SK-N-SH (cell line): ENCODE measurements at regions not wholly inside any gene's neighbourhood (a gene's known extent, or its start where the extent isn't known, plus 50 kb on each side); places are given as distances from the start of the nearest gene placed in this dataset.

Experiments
- CTCF ChIA-PET: fragments of 300-600, 350-600 bp; formaldehyde crosslinking; extraction: SDS; loops from one replicate; lab custom pipeline; 2021; lab: Yijun Ruan, JAX
- POLR2A ChIA-PET: fragments of 350-600 bp; sonication (Branson Sonifier 250); formaldehyde crosslinking; extraction: SDS; loops from one replicate; lab custom pipeline; 2020; ENCODE audit warnings: antibody characterized with exemption, inconsistent platforms; lab: Yijun Ruan, JAX
- DNase-seq: peaks from one replicate; pipeline ENCODE4 v3.0.0; 2012
- H2AFZ ChIP-seq: fragments of 200-600 bp; sonication (generic); 2 replicates; pipeline ENCODE4 v1.8.1; 2016; ENCODE audit warnings: antibody characterized with exemption, mild to moderate bottlenecking, low read depth
- H3F3A ChIP-seq: fragments of 200-600 bp; sonication (generic); replicated peaks from 2 replicates; pipeline ENCODE3; 2016; ENCODE audit warnings: antibody characterized with exemption, mild to moderate bottlenecking; ENCODE audit not compliant: insufficient read depth
- H3K27ac ChIP-seq, 2 experiments: fragments of 200-500 bp in 1 of 2; fragments of 200-600 bp in 1 of 2; sonication (Bioruptor generic) in 1 of 2; sonication (generic), shearing (Covaris generic) in 1 of 2; 2 replicates each; pipeline versions ENCODE4 v1.5.1 to v1.6.1; 2014 to 2016; ENCODE audit warnings: low read depth in 2 of 2, inconsistent platforms in 1 of 2, low read length in 1 of 2, mild to moderate bottlenecking in 1 of 2, mixed read lengths in 1 of 2
- H3K27me3 ChIP-seq: fragments of 200-600 bp; sonication (generic), shearing (Covaris generic); 2 replicates; pipeline ENCODE4 v1.6.1; 2016; ENCODE audit warnings: mixed run types; ENCODE audit not compliant: insufficient read depth
- H3K36me3 ChIP-seq, 2 experiments: fragments of 200-500 bp in 1 of 2; fragments of 200-600 bp in 1 of 2; sonication (Bioruptor generic) in 1 of 2; sonication (generic) in 1 of 2; replicated peaks in 1 of 2; 2 replicates each; pipeline versions ENCODE3 to v1.5.1; 2014 to 2016; ENCODE audit warnings: low read length in 1 of 2, mild to moderate bottlenecking in 1 of 2; ENCODE audit not compliant: insufficient read depth in 2 of 2, control insufficient read depth in 1 of 2
- H3K4me1 ChIP-seq, 2 experiments: fragments of 200-500 bp in 1 of 2; fragments of 200-600 bp in 1 of 2; sonication (Bioruptor generic) in 1 of 2; sonication (generic), shearing (Covaris generic) in 1 of 2; 2 replicates each; pipeline versions ENCODE4 v1.5.1 to v1.6.1; 2014 to 2016; ENCODE audit warnings: low read depth in 1 of 2, low read length in 1 of 2, mixed run types in 1 of 2; ENCODE audit not compliant: insufficient read depth in 2 of 2, control insufficient read depth in 1 of 2
- H3K4me2 ChIP-seq: fragments of 200-600 bp; sonication (generic), shearing (Covaris generic); 2 replicates; pipeline ENCODE4 v1.6.1; 2017; ENCODE audit warnings: mixed run types
- H3K4me3 ChIP-seq, 2 experiments: fragments of 200-500 bp in 1 of 2; fragments of 200-600 bp in 1 of 2; sonication (Bioruptor generic) in 1 of 2; sonication (generic), shearing (Covaris generic) in 1 of 2; 2 replicates each; pipeline versions ENCODE4 v1.5.1 to v1.8.1; 2014 to 2016; ENCODE audit warnings: low read depth in 2 of 2, inconsistent platforms in 1 of 2, low read length in 1 of 2, mild to moderate bottlenecking in 1 of 2, mixed read lengths in 1 of 2, moderate library complexity in 1 of 2
- H3K79me2 ChIP-seq: fragments of 200-600 bp; sonication (generic); 2 replicates; pipeline ENCODE4 v1.8.1; 2017; ENCODE audit warnings: mild to moderate bottlenecking; ENCODE audit not compliant: insufficient read depth
- H3K9ac ChIP-seq: fragments of 200-600 bp; sonication (generic); 2 replicates; pipeline ENCODE4 v1.6.1; 2017; ENCODE audit warnings: mixed run types
- H3K9me2 ChIP-seq: fragments of 200-600 bp; sonication (generic); 2 replicates; pipeline ENCODE4 v1.6.1; 2017; ENCODE audit warnings: mixed run types
- H3K9me3 ChIP-seq: fragments of 200-600 bp; sonication (generic); 2 replicates; pipeline ENCODE4 v1.6.1; 2017; ENCODE audit warnings: mixed run types, mild to moderate bottlenecking, moderate library complexity
- H4K20me1 ChIP-seq: fragments of 200-600 bp; sonication (generic); 2 replicates; pipeline ENCODE4 v1.6.1; 2017; ENCODE audit warnings: mild to moderate bottlenecking, mixed run types; ENCODE audit not compliant: insufficient read depth
- CTCF ChIP-seq: fragments of 200-600 bp; sonication (generic); IDR thresholded peaks from 2 replicates; pipeline ENCODE4 v1.6.1; 2017; ENCODE audit warnings: antibody characterized with exemption, mild to moderate bottlenecking, moderate library complexity
- EP300 ChIP-seq, 2 experiments: IDR thresholded peaks; 2 replicates each; pipeline versions ENCODE4 v1.4.0 to v1.6.1; 2012; ENCODE audit warnings: borderline replicate concordance in 1 of 2, low read depth in 1 of 2, low read length in 1 of 2
- FOSL2 ChIP-seq: IDR thresholded peaks from 2 replicates; pipeline ENCODE4 v1.4.0; 2012; ENCODE audit warnings: low read depth, mild to moderate bottlenecking, moderate library complexity, borderline replicate concordance
- GATA2 ChIP-seq: sonication (generic); formaldehyde crosslinking; IDR thresholded peaks from 2 replicates; pipeline ENCODE4 v1.5.0; 2020; ENCODE audit warnings: mild to moderate bottlenecking, missing genetic modification reagents
- IRF3 ChIP-seq: fragments of 150-350 bp; IDR thresholded peaks from 2 replicates; pipeline ENCODE4 v1.6.1; 2016; ENCODE audit warnings: mild to moderate bottlenecking, low read depth, low read length
- MEF2A ChIP-seq: IDR thresholded peaks from 2 replicates; pipeline ENCODE4 v1.4.0; 2012; ENCODE audit warnings: low read depth, borderline replicate concordance
- PBX3 ChIP-seq: IDR thresholded peaks from 2 replicates; pipeline ENCODE4; 2012
- POLR2AphosphoS5 ChIP-seq: IDR thresholded peaks from 2 replicates; pipeline ENCODE4 v1.6.1; 2012; ENCODE audit warnings: low read depth, low read length
- RCOR1 ChIP-seq: fragments of 150-350 bp; IDR thresholded peaks from 2 replicates; pipeline ENCODE4 v1.6.1; 2017; ENCODE audit warnings: antibody characterized with exemption, low read length
- RXRA ChIP-seq: IDR thresholded peaks from 2 replicates; pipeline ENCODE4 v1.4.0; 2012; ENCODE audit warnings: low read depth, mild to moderate bottlenecking, borderline replicate concordance
- SMC3 ChIP-seq: IDR thresholded peaks from 2 replicates; pipeline ENCODE4 v1.6.1; 2012; ENCODE audit warnings: low read depth, low read length, improper control_type of control experiment
- TAF1 ChIP-seq: IDR thresholded peaks from 2 replicates; pipeline ENCODE4 v1.6.1; 2012; ENCODE audit warnings: low read depth, mild to moderate bottlenecking, low read length, moderate library complexity, borderline replicate concordance
- TCF12 ChIP-seq: IDR thresholded peaks from 2 replicates; pipeline ENCODE4 v1.4.0; 2012
- TEAD4 ChIP-seq: IDR thresholded peaks from 2 replicates; pipeline ENCODE4 v1.4.0; 2012; ENCODE audit warnings: mild to moderate bottlenecking, borderline replicate concordance; ENCODE audit not compliant: insufficient read depth
- USF1 ChIP-seq: IDR thresholded peaks from 2 replicates; pipeline ENCODE4 v1.4.0; 2012; ENCODE audit warnings: low read depth, borderline replicate concordance
- WGBS: methylation state at CpG from one replicate; pipeline ENCODE4 v1.1.6; 2017; ENCODE audit warnings: low lambda C conversion rate; 5-methylcytosine and 5-hydroxymethylcytosine counted together
- TF ChIP-seq, protein P1 (sequence below): IDR thresholded peaks from 2 replicates; pipeline ENCODE4 v1.4.0; 2012; ENCODE audit warnings: low read depth

- no peaks in the 10 kb centered on the region for H3K9me2 ChIP-seq
- 53% methylated on average over 1 of the region's 1 CpG for WGBS
- no peaks in the 10 kb centered on the region for H4K20me1 ChIP-seq
- no peaks in the 10 kb centered on the region for H3K36me3 ChIP-seq
- DNase-seq = no peak
- no peak overlapping the region for H3K9ac ChIP-seq
- H2AFZ ChIP-seq = no peak overlapping the region
- CTCF ChIA-PET = interaction anchor here (0.9 to 1.3 kb wide), 2 partner anchors 209 to 628 kb away, joined by 3 to 4 read pairs; no protein-coding TSS in a partner anchor
- peak overlapping the region; percentile 19 to 74; a peak in 3 of 4 replicates for H3K27ac ChIP-seq
- H3K27me3 ChIP-seq = no peaks in the 10 kb centered on the region
- no peak overlapping the region for H3K4me3 ChIP-seq
- peak; percentile 37; the same call in 1 of the 2 replicates for TF ChIP-seq TCF12
- TF ChIP-seq CTCF = no peak
- TF ChIP-seq POLR2AphosphoS5 = no peak
- TF ChIP-seq RXRA = 0 out of 2 replicates have a peak, but pooled peaks have one; percentile 9
- TF ChIP-seq EP300 (IDR thresholded peaks at IDR 0.05; ENCODE audit: borderline replicate concordance in 1 of 2, low read depth in 1 of 2, low read length in 1 of 2) = 0 out of 4 replicates have a peak, but pooled peaks of 1 of the 2 experiments have one; percentile 20
- TF ChIP-seq IRF3 = no peak
- no peak for TF ChIP-seq TEAD4
- TF ChIP-seq PBX3 = peak; percentile 10; the same call in 1 of the 2 replicates
- no peak for TF ChIP-seq USF1
- no peak for TF ChIP-seq TAF1
- no peak; the same call in 1 of the 2 replicates for TF ChIP-seq MEF2A
- TF ChIP-seq, protein P1, sequence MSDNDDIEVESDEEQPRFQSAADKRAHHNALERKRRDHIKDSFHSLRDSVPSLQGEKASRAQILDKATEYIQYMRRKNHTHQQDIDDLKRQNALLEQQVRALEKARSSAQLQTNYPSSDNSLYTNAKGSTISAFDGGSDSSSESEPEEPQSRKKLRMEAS = no peak
- no peak for TF ChIP-seq GATA2 (CRISPR knock-in tag)
- no peak for TF ChIP-seq FOSL2
- TF ChIP-seq RCOR1 = no peak
- TF ChIP-seq SMC3 = no peak
- no peaks in the 10 kb centered on the region for H3K79me2 ChIP-seq
- peaks cover 18% of the 10 kb centered on the region in 2 experiments; a peak in 3 of 4 replicates for H3K4me1 ChIP-seq
- POLR2A ChIA-PET = no interaction called here
- H3K9me3 ChIP-seq = no peaks in the 10 kb centered on the region
- H3F3A ChIP-seq = peaks cover 15% of the 10 kb centered on the region
- no peak overlapping the region for H3K4me2 ChIP-seq
Observed at GRCh38 chr9:87115785-87116184, 168.5 kb upstream of the GAS1 start.
